GM20000 (cell line): ENCODE measurements at regions not wholly inside any gene's neighbourhood (a gene's known extent, or its start where the extent isn't known, plus 50 kb on each side); places are given as distances from the start of the nearest gene placed in this dataset.

Source experiments
- DNase-seq: peaks from one replicate; pipeline ENCODE4 v3.0.0; 2012; ENCODE audit warnings: low spot score
- CTCF ChIP-seq: IDR thresholded peaks from 2 replicates; pipeline ENCODE4 v1.5.1; 2012; ENCODE audit warnings: mild to moderate bottlenecking, control low read depth; ENCODE audit errors: extremely low read depth, missing control alignments

GRCh38 chr5:81850501-81851357, 99.8 kb upstream of the SSBP2 start:
- no peak for DNase-seq
- no peak for TF ChIP-seq CTCF

GRCh38 chr5:81849770-81850367, 99.0 kb upstream of the SSBP2 start:
- DNase-seq = no peak
- no peak for TF ChIP-seq CTCF

- no peak for TF ChIP-seq CTCF
- DNase-seq = no peak
These were observed 97.5 kb upstream of the SSBP2 start for GRCh38 chr5:81848362-81848880.

GRCh38 chr5:81846301-81846700, 95.4 kb upstream of the SSBP2 start:
- TF ChIP-seq CTCF = no peak
- DNase-seq = no peak

- no peak for DNase-seq
- TF ChIP-seq CTCF = no peak
These were observed 92.9 kb upstream of the SSBP2 start for GRCh38 chr5:81843845-81844244.

- no peak for TF ChIP-seq CTCF
These were observed 92.0 kb upstream of the SSBP2 start for GRCh38 chr5:81842795-81843398.

GRCh38 chr5:81839034-81839433, 88.1 kb upstream of the SSBP2 start:
- DNase-seq = no peak
- TF ChIP-seq CTCF = no peak

More at GRCh38 chr5:81842795-81843398, 92.0 kb upstream of the SSBP2 start:
- no peak for DNase-seq
